Fibroblast of lung (primary cell): ENCODE measurements at regions not wholly inside any gene's neighbourhood (a gene's known extent, or its start where the extent isn't known, plus 50 kb on each side); places are given as distances from the start of the nearest gene placed in this dataset.
A peak's percentile ranks its signal among the peaks of the same experiment; 100 is the strongest.
"Not testable (repeated sequence)": the region's sequence is repeated elsewhere in the genome, so short reads cannot be mapped to it uniquely, and the experiment has no call there.

Source experiments
- DNase-seq, 2 donors: peaks; one replicate each; pipeline versions ENCODE4 v3.0.0 to v3.0.0-alpha.2; 2010; ENCODE audit warnings: low read depth in 2 of 2
- H2AFZ ChIP-seq: 2 replicates; pipeline ENCODE4 v1.5.1; 2012; ENCODE audit warnings: low read length, control low read depth, inconsistent platforms
- H3K27ac ChIP-seq: 2 replicates; pipeline ENCODE4 v1.5.1; 2011; ENCODE audit warnings: low read length, control low read depth; ENCODE audit not compliant: insufficient read depth
- H3K27me3 ChIP-seq: 2 replicates; pipeline ENCODE4 v1.5.1; 2011; ENCODE audit warnings: mild to moderate bottlenecking, low read length; ENCODE audit not compliant: control insufficient read depth, insufficient read depth
- H3K36me3 ChIP-seq: 2 replicates; pipeline ENCODE4 v1.5.1; 2011; ENCODE audit warnings: low read length; ENCODE audit not compliant: control insufficient read depth, insufficient read depth
- H3K4me1 ChIP-seq: 2 replicates; pipeline ENCODE4 v1.5.1; 2011; ENCODE audit warnings: low read length; ENCODE audit not compliant: control insufficient read depth, insufficient read depth; ENCODE audit errors: extremely low read depth
- H3K4me2 ChIP-seq: 2 replicates; pipeline ENCODE4 v1.5.1; 2011; ENCODE audit warnings: low read length, control low read depth; ENCODE audit not compliant: insufficient read depth; ENCODE audit errors: extremely low read depth
- H3K4me3 ChIP-seq, 4 experiments: fragments of 200-600 bp in 1 of 4; sonication (generic) in 1 of 4; replicated peaks in 1 of 4; 2 replicates each; pipeline ENCODE4 v1.5.1; 2011 to 2016; ENCODE audit warnings: low read length in 4 of 4, low read depth in 3 of 4, mild to moderate bottlenecking in 3 of 4, control low read depth in 2 of 4, inconsistent platforms in 1 of 4, mixed read lengths in 1 of 4; ENCODE audit not compliant: insufficient read depth in 1 of 4; ENCODE audit errors: control extremely low read depth in 1 of 4
- H3K79me2 ChIP-seq: 2 replicates; pipeline ENCODE4 v1.5.1; 2012; ENCODE audit warnings: mild to moderate bottlenecking, low read length, inconsistent platforms; ENCODE audit not compliant: control insufficient read depth, insufficient read depth
- H3K9ac ChIP-seq: 2 replicates; pipeline ENCODE4 v1.5.1; 2011; ENCODE audit warnings: mild to moderate bottlenecking, low read length, control low read depth; ENCODE audit not compliant: insufficient read depth
- H3K9me3 ChIP-seq: 2 replicates; pipeline ENCODE4 v1.5.1; 2012; ENCODE audit warnings: low read depth, low read length; ENCODE audit not compliant: control insufficient read depth, insufficient read depth
- H4K20me1 ChIP-seq: 2 replicates; pipeline ENCODE4 v1.5.1; 2011; ENCODE audit warnings: low read length; ENCODE audit not compliant: control insufficient read depth, insufficient read depth; ENCODE audit errors: extremely low read depth
- CTCF ChIP-seq, 2 donors: IDR thresholded peaks in 1 of 2; conservative IDR thresholded peaks in 1 of 2; 1 replicate in 1 of 2; 2 replicates in 1 of 2; pipeline ENCODE4 v1.5.1; 2011 to 2012; ENCODE audit warnings: low read length in 2 of 2, control low read depth in 1 of 2, inconsistent platforms in 1 of 2, low read depth in 1 of 2, mild to moderate bottlenecking in 1 of 2
- EZH2 ChIP-seq: IDR thresholded peaks from 2 replicates; pipeline ENCODE4 v1.5.1; 2012; ENCODE audit warnings: low read length, control low read depth, mild to moderate bottlenecking; ENCODE audit errors: missing control alignments

- H3K79me2 ChIP-seq, result no peaks in the 10 kb centered on the region
- H3K4me3 ChIP-seq, result no peak overlapping the region
- H3K27ac ChIP-seq, result no peak overlapping the region
- no peaks in the 10 kb centered on the region for H3K4me1 ChIP-seq
- H3K36me3 ChIP-seq, result no peaks in the 10 kb centered on the region
- no peak overlapping the region for H2AFZ ChIP-seq
- H3K9ac ChIP-seq, result no peak overlapping the region
- H3K27me3 ChIP-seq, result no peaks in the 10 kb centered on the region
- H3K4me2 ChIP-seq, result no peak overlapping the region
- no peaks in the 10 kb centered on the region for H4K20me1 ChIP-seq
- TF ChIP-seq EZH2, result no peak
- no peak for TF ChIP-seq CTCF (conservative IDR thresholded peaks at IDR 0.05 in 1 of 2, IDR thresholded peaks at IDR 0.05 in 1 of 2; ENCODE audit: low read depth in 1 of 2, low read length in 2 of 2)
- DNase-seq, result no peak
- no peaks in the 10 kb centered on the region for H3K9me3 ChIP-seq
Measured at GRCh38 chr10:53650794-53651193, 878.2 kb upstream of the MBL2 start.

- not testable (repeated sequence) for H3K79me2 ChIP-seq, H3K4me2 ChIP-seq, H3K27me3 ChIP-seq, H4K20me1 ChIP-seq, H3K4me1 ChIP-seq, H3K27ac ChIP-seq, H3K9me3 ChIP-seq, H3K9ac ChIP-seq, H3K4me3 ChIP-seq, H2AFZ ChIP-seq, H3K36me3 ChIP-seq
- DNase-seq, result peak in 1 of 2 donors; percentile 70
Measured at GRCh38 chr10:53647221-53647620, 874.6 kb upstream of the MBL2 start.

GRCh38 chr10:53646525-53646924 is 873.9 kb upstream of the MBL2 start:
- Histone ChIP-seq H3K36me3 (no peaks in the 10 kb centered on the region), H3K9ac (no peak overlapping the region), H3K9me3 (no peaks in the 10 kb centered on the region), H2AFZ (no peak overlapping the region), H3K4me1 (no peaks in the 10 kb centered on the region), H3K4me2 (no peak overlapping the region), H3K27me3 (no peaks in the 10 kb centered on the region), H3K27ac (no peak overlapping the region), H4K20me1 (no peaks in the 10 kb centered on the region), H3K4me3 (no peak overlapping the region), H3K79me2 (no peaks in the 10 kb centered on the region)
- TF ChIP-seq EZH2, result no peak
- no peak for TF ChIP-seq CTCF (conservative IDR thresholded peaks at IDR 0.05 in 1 of 2, IDR thresholded peaks at IDR 0.05 in 1 of 2; ENCODE audit: low read depth in 1 of 2, low read length in 2 of 2)
- peak in 1 of 2 donors; percentile 88 for DNase-seq
